Esophagus squamous epithelium (tissue), 5 donors: ENCODE measurements at regions not wholly inside any gene's neighbourhood (a gene's known extent, or its start where the extent isn't known, plus 50 kb on each side); places are given as distances from the start of the nearest gene placed in this dataset.

ENCODE experiments used
- DNase-seq: peaks from one replicate; lab custom pipeline; 2025; lab: John Stamatoyannopoulos, UW
- H3K27ac ChIP-seq, 4 donors: fragments of 200-600 bp; sonication (generic); one replicate each; pipeline ENCODE4 v1.5.1; 2016 to 2019; ENCODE audit warnings: mild to moderate bottlenecking in 1 of 4
- H3K27me3 ChIP-seq, 4 donors: fragments of 200-600 bp; sonication (generic); 1 replicate in 3 of 4; 2 replicates in 1 of 4; pipeline versions ENCODE4 v1.5.1 to v1.6.0; 2017 to 2021; ENCODE audit warnings: antibody characterized with exemption in 1 of 4
- H3K36me3 ChIP-seq, 3 donors: fragments of 200-600 bp; sonication (generic); one replicate each; pipeline ENCODE4 v1.5.1; 2016 to 2019
- H3K4me1 ChIP-seq, 3 donors: fragments of 200-600 bp; sonication (generic); one replicate each; pipeline ENCODE4 v1.5.1; 2017 to 2019
- H3K4me3 ChIP-seq, 4 donors: fragments of 200-600 bp; sonication (generic); 1 replicate in 3 of 4; 2 replicates in 1 of 4; pipeline ENCODE4 v1.5.1; 2016 to 2019; ENCODE audit warnings: mild to moderate bottlenecking in 2 of 4, moderate library complexity in 1 of 4
- H3K9me3 ChIP-seq, 3 donors: fragments of 200-600 bp; sonication (generic); one replicate each; pipeline ENCODE4 v1.5.1; 2016 to 2019
- CTCF ChIP-seq, 6 experiments: fragments of 450-650 bp in 4 of 6; fragments of 200-600 bp in 2 of 6; sonication (generic) in 2 of 6; IDR thresholded peaks; one replicate each; pipeline ENCODE4 v1.5.1; 2016 to 2019; ENCODE audit warnings: antibody characterized with exemption in 6 of 6, mild to moderate bottlenecking in 4 of 6, moderate library complexity in 4 of 6
- POLR2A ChIP-seq, 4 donors: fragments of 450-650 bp; IDR thresholded peaks; one replicate each; pipeline ENCODE4 v1.6.1; 2017; ENCODE audit warnings: antibody characterized with exemption in 4 of 4, mild to moderate bottlenecking in 4 of 4, moderate library complexity in 3 of 4
- WGBS, 2 donors: methylation state at CpG; one replicate each; pipeline ENCODE4 v1.1.5; 2018; 5-methylcytosine and 5-hydroxymethylcytosine counted together
- intact Hi-C: fragments of 100-400 bp; cut with DNase I; formaldehyde crosslinking; loops from one replicate; pipeline ENCODE4 v1.15.0; 2022
- donor health status: DM: yes; HTN: yes; CAD: no.

GRCh38 chr17:13735444-13735843 lies 133.7 kb upstream of the HS3ST3A1 start:
- no peak for TF ChIP-seq POLR2A (IDR thresholded peaks at IDR 0.05)
- TF ChIP-seq CTCF (IDR thresholded peaks at IDR 0.05), result no peak
- DNase-seq, result no peak
- no peaks in the 10 kb centered on the region for H3K9me3 ChIP-seq
- H3K27me3 ChIP-seq, result no peaks in the 10 kb centered on the region
- intact Hi-C loops, result no loop called here
- H3K27ac ChIP-seq, result no peak overlapping the region
- H3K4me3 ChIP-seq, result no peak overlapping the region
- no peaks in the 10 kb centered on the region for H3K36me3 ChIP-seq
- 53 to 57% methylated on average over 2 of the region's 2 CpGs for WGBS, 2 donors
- H3K4me1 ChIP-seq, result no peaks in the 10 kb centered on the region

DNA sequence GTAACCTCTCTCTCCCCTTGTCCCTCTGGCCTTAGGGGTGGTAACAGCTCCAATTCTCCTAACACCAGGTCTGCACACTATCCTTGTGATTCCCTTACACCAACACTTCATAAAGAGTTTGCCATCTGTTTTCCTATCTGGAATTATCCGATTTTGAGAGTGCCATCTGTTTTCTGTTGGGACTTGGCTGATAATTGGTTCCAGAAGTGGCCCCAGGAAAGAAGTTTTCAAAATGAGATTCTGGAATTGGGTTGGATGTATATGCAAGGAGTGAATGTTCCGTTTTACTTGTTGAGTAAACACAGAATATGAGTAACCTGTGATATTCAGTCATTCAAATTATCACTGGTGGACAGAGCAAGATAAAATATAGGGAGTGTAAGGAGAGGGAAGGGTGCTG lies 134.1 kb upstream of the HS3ST3A1 start:
- Histone ChIP-seq H3K4me3 (no peak overlapping the region), H3K4me1 (no peaks in the 10 kb centered on the region), H3K27ac (no peak overlapping the region), H3K36me3 (no peaks in the 10 kb centered on the region), H3K9me3 (no peaks in the 10 kb centered on the region), H3K27me3 (no peaks in the 10 kb centered on the region)
- intact Hi-C loops, result no loop called here
- TF ChIP-seq CTCF (IDR thresholded peaks at IDR 0.05) (no peak), POLR2A (IDR thresholded peaks at IDR 0.05) (no peak)
- no peak for DNase-seq
- WGBS, 2 donors, result 58 to 72% methylated on average over 2 of the region's 2 CpGs

- intact Hi-C loops, result no loop called here
- Histone ChIP-seq H3K9me3 (no peaks in the 10 kb centered on the region), H3K4me3 (no peak overlapping the region), H3K36me3 (no peaks in the 10 kb centered on the region), H3K27me3 (no peaks in the 10 kb centered on the region), H3K27ac (no peak overlapping the region), H3K4me1 (no peaks in the 10 kb centered on the region)
- TF ChIP-seq POLR2A (IDR thresholded peaks at IDR 0.05), result no peak
- DNase-seq, result no peak
Observed at GRCh38 chr17:13736916-13737315, 135.2 kb upstream of the HS3ST3A1 start.

DNA sequence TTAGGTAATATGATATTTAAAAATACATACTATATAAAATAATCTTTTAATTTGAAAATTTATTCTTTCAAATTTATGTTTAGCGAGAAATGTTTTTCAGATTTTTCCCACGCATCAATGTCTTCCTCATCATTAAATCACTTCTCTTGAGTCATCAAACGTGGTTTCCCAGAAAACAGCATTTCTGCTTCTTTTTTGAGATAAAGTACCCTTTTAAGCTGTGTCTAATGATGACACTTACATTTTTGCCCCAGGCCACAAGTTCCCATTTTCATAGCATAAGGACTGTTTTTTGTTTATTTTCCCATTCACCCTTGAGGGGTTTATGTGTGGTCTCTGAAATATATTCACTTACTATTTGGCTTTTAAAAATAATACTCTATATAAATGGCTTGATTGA lies 139.0 kb upstream of the HS3ST3A1 start:
- H3K27me3 ChIP-seq, result no peaks in the 10 kb centered on the region
- no peaks in the 10 kb centered on the region for H3K9me3 ChIP-seq
- no peak for TF ChIP-seq CTCF (IDR thresholded peaks at IDR 0.05)
- TF ChIP-seq POLR2A (IDR thresholded peaks at IDR 0.05), result no peak
- H3K36me3 ChIP-seq, result no peaks in the 10 kb centered on the region
- intact Hi-C loops, result no loop called here
- no peak overlapping the region for H3K27ac ChIP-seq
- no peak for DNase-seq
- H3K4me3 ChIP-seq, result no peak overlapping the region
- WGBS, 2 donors, result 64 to 73% methylated on average over 3 of the region's 3 CpGs
- peaks cover 0 to 16% (median 0%) of the 10 kb centered on the region in 3 donors for H3K4me1 ChIP-seq

GRCh38 chr17:13741744-13742143 lies 140.0 kb upstream of the HS3ST3A1 start:
- Histone ChIP-seq H3K27me3 (no peaks in the 10 kb centered on the region), H3K27ac (no peak overlapping the region), H3K9me3 (no peaks in the 10 kb centered on the region), H3K36me3 (no peaks in the 10 kb centered on the region), H3K4me1 (peaks cover 0 to 16% (median 0%) of the 10 kb centered on the region in 3 donors), H3K4me3 (no peak overlapping the region)
- no peak for DNase-seq
- WGBS, 2 donors, result 72 to 75% methylated on average over 1 of the region's 1 CpG
- TF ChIP-seq CTCF (IDR thresholded peaks at IDR 0.05) (no peak), POLR2A (IDR thresholded peaks at IDR 0.05) (no peak)
- intact Hi-C loops, result no loop called here

- intact Hi-C loops, result no loop called here
- Histone ChIP-seq H3K4me3 (no peak overlapping the region), H3K36me3 (no peaks in the 10 kb centered on the region), H3K27me3 (no peaks in the 10 kb centered on the region), H3K27ac (peak overlapping the region in 3 of 4 donors; percentile 66 to 83 (median 76)), H3K9me3 (no peaks in the 10 kb centered on the region), H3K4me1 (peaks cover 0 to 16% (median 0%) of the 10 kb centered on the region in 3 donors)
- no peak for DNase-seq
- TF ChIP-seq POLR2A (IDR thresholded peaks at IDR 0.05), result no peak
- TF ChIP-seq CTCF (IDR thresholded peaks at IDR 0.05), result peak in 1 of 6 experiments; percentile 20
- 37 to 72% methylated on average over 3 of the region's 3 CpGs for WGBS, 2 donors
Observed at GRCh38 chr17:13743906-13744305, 142.2 kb upstream of the HS3ST3A1 start.
